ENCODE measurements at regions not wholly inside any gene's neighbourhood (a gene's known extent, or its start where the extent isn't known, plus 50 kb on each side); places are given as distances from the start of the nearest gene placed in this dataset.

DNA sequence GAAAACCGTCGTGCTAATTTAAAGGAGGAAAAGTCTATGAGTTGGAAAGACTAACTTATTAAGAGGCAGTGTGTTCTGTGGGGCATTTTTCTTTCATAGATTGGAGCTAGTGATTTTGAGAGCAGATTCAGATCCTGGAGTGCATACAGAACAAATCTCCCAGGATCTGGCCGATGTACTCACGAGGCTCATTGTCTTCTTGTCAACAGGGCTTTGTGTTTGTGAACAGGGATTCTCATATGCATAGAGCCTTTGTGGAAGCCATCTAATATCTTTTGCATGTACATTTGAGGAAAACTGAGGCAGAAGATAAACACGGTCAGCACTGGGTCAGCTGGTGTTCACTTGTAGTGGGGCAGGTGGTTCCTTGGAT, 482.9 kb upstream of the TSHZ3 start:
- Histone ChIP-seq H3K14ac (ENCODE audit: insufficient read length) (no peak overlapping the region), H3K27ac (ENCODE audit: low read depth, low read length) (no peak overlapping the region), H2BK5ac (ENCODE audit: low read depth, low read length) (no peak overlapping the region), H4K5ac (ENCODE audit: insufficient read length, low read depth, low read length) (no peak overlapping the region), H3K36me3 (ENCODE audit: control insufficient read depth in 2 of 4, insufficient read depth in 4 of 4, low read length in 3 of 4) (no peaks in the 10 kb centered on the region), H2AK5ac (ENCODE audit: low read depth, low read length) (no peak overlapping the region), H3K79me1 (ENCODE audit: low read depth, low read length) (no peaks in the 10 kb centered on the region), H4K91ac (replicated peaks; ENCODE audit: insufficient read length, low read length) (no peak overlapping the region), H3K18ac (ENCODE audit: extremely low read depth, low read length) (no peak overlapping the region), H2BK20ac (ENCODE audit: low read length) (no peak overlapping the region), H3K4me1 (replicated peaks in 1 of 4; ENCODE audit: control insufficient read depth in 3 of 4, insufficient read depth in 4 of 4, low read length in 3 of 4) (no peaks in the 10 kb centered on the region), H3K79me2 (ENCODE audit: control insufficient read depth in 1 of 2, insufficient read depth in 2 of 2, low read length in 2 of 2) (no peaks in the 10 kb centered on the region), H2BK12ac (ENCODE audit: low read depth, low read length) (no peak overlapping the region), H4K8ac (ENCODE audit: extremely low read depth, insufficient read depth, low read length) (no peak overlapping the region), H3K9ac (replicated peaks in 1 of 4; ENCODE audit: extremely low read depth in 1 of 4, low read depth in 3 of 4, low read length in 3 of 4) (no peak overlapping the region), H3K23me2 (ENCODE audit: low read depth, low read length) (no peaks in the 10 kb centered on the region), H3K23ac (ENCODE audit: insufficient read length) (no peak overlapping the region), H3K4ac (replicated peaks; ENCODE audit: insufficient read length, low read depth, low read length) (no peak overlapping the region), H3K27me3 (replicated peaks in 1 of 4; ENCODE audit: control insufficient read depth in 3 of 4, extremely low read depth in 1 of 4, insufficient read depth in 3 of 4, low read length in 3 of 4) (no peaks in the 10 kb centered on the region), H3K9me3 (ENCODE audit: insufficient read depth in 2 of 2, low read depth in 1 of 2, low read length in 1 of 2) (peaks cover 0 to 7% of the 10 kb centered on the region in 2 experiments; a peak in 1 of 4 replicates), H2BK120ac (replicated peaks; ENCODE audit: low read depth, low read length) (no peak overlapping the region), H2AFZ (ENCODE audit: low read length) (no peak overlapping the region), H2BK15ac (ENCODE audit: low read length) (no peak overlapping the region), H3K4me2 (ENCODE audit: insufficient read depth in 1 of 2, low read depth in 2 of 2, low read length in 2 of 2) (no peak overlapping the region), H4K20me1 (replicated peaks in 1 of 2; ENCODE audit: control insufficient read depth in 1 of 2, insufficient read depth in 2 of 2, low read length in 2 of 2) (no peaks in the 10 kb centered on the region), H3K4me3 (ENCODE audit: extremely low read depth in 1 of 4, insufficient read depth in 2 of 4, low read depth in 3 of 4, low read length in 4 of 4) (no peak overlapping the region), H3K56ac (replicated peaks; ENCODE audit: insufficient read length, low read depth, low read length) (no peak overlapping the region)
- 82% methylated on average over 5 of the region's 5 CpGs; no CpG with 5 or more reads in 1 of the 2 experiments for WGBS, 2 experiments (ENCODE audit: extremely low coverage in 1 of 2, insufficient coverage in 1 of 2, insufficient read length in 1 of 2, insufficient replicate concordance in 2 of 2, low coverage in 1 of 2, low lambda C conversion rate in 2 of 2, missing lambda C conversion rate in 1 of 2)
- TF ChIP-seq SUZ12 (IDR thresholded peaks at IDR 0.05; ENCODE audit: low read length): no peak
- TF ChIP-seq, protein P1, sequence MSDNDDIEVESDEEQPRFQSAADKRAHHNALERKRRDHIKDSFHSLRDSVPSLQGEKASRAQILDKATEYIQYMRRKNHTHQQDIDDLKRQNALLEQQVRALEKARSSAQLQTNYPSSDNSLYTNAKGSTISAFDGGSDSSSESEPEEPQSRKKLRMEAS (IDR thresholded peaks at IDR 0.05): no peak
- TF ChIP-seq SP4 (IDR thresholded peaks at IDR 0.05; ENCODE audit: low read length): no peak
- no peak for TF ChIP-seq TEAD4 (IDR thresholded peaks at IDR 0.05; ENCODE audit: low read depth, low read length)
- no peak for TF ChIP-seq CHD2 (IDR thresholded peaks at IDR 0.05; ENCODE audit: low read length)
- no peak for TF ChIP-seq HDAC6 (IDR thresholded peaks at IDR 0.05; ENCODE audit: low read depth, low read length)
- TF ChIP-seq CBX5 (IDR thresholded peaks at IDR 0.05; ENCODE audit: low read depth, low read length): no peak
- no peak for TF ChIP-seq JUN (IDR thresholded peaks at IDR 0.05; ENCODE audit: low read depth, low read length)
- TF ChIP-seq EP300 (IDR thresholded peaks at IDR 0.05; ENCODE audit: borderline replicate concordance in 1 of 2, low read depth in 2 of 2, low read length in 2 of 2): no peak
- FAIRE-seq (no peak), DNase-seq (ENCODE audit: low read depth in 1 of 2, low spot score in 2 of 2) (no peak)
- ChIA-PET CTCF (ENCODE audit: partially characterized antibody) (no interaction called here), POLR2A (ENCODE audit: partially characterized antibody) (interaction anchor here (0.7 kb wide), 1 partner anchor 98 kb away, joined by 3 read pairs; no protein-coding TSS in a partner anchor)
